ENCODE measurements at regions not wholly inside any gene's neighbourhood (a gene's known extent, or its start where the extent isn't known, plus 50 kb on each side); places are given as distances from the start of the nearest gene placed in this dataset.
"Not testable (repeated sequence)": the region's sequence is repeated elsewhere in the genome, so short reads cannot be mapped to it uniquely, and the experiment has no call there.

- no peak for DNase-seq (ENCODE audit: low spot score)
These were observed 111.3 kb upstream of the MRI1 start for GRCh38 chr19:13652810-13653590.

GRCh38 chr19:13646758-13647157, 117.6 kb upstream of the MRI1 start:
- no peak for DNase-seq (ENCODE audit: low spot score)

GRCh38 chr19:13644645-13645044, 119.7 kb upstream of the MRI1 start:
- DNase-seq (ENCODE audit: low spot score) = no peak

DNA sequence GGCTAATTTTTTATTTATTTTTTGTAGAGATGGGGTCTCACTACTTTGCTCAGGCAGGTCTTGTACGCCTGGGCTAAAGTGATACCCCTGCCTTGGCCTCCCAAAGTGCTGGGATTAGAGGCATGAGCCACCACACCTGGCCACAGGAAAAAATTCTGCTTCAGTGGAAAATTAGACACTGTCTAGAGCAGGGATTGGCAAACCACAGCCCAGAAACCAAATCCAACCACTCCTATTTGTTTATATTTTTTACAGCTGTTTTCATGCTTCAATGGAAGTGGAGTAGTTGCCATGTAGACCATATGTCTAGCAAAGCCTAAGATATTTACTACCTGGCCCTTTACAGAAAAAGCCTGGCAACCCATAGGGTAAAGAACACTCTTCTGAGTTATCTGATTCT, 123.7 kb upstream of the MRI1 start:
- DNase-seq (ENCODE audit: low spot score) = no peak

- DNase-seq (ENCODE audit: low spot score) = no peak
These were observed 124.9 kb upstream of the MRI1 start for GRCh38 chr19:13639342-13639929.

- DNase-seq (ENCODE audit: low spot score) = no peak
These were observed 126.7 kb upstream of the MRI1 start for GRCh38 chr19:13637664-13638063.

DNA sequence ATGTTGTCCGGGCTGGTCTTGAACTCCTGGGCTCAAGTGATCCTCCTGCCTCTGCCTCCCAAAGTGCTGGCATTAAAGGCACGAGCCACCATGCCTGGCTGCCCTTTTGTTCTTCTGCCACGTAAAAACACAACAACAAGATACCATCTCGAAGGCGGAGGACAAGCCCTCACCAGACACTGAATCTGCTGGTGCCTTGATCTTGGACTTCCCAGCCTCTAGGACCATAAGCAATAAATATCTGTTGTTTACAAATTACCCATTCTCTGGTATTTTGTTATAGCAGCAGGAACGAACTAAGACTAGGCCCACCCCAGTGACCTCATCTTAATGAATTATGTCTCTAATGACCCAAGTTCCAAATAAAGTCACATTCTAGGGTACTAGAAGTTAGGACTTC, 128.4 kb upstream of the CACNA1A start:
- DNase-seq (ENCODE audit: low spot score) = no peak

GRCh38 chr19:13633522-13633922, 127.2 kb upstream of the CACNA1A start:
- DNase-seq (ENCODE audit: low spot score) = no peak

GRCh38 chr19:13633109-13633508, 126.8 kb upstream of the CACNA1A start:
- DNase-seq (ENCODE audit: low spot score) = no peak

DNA sequence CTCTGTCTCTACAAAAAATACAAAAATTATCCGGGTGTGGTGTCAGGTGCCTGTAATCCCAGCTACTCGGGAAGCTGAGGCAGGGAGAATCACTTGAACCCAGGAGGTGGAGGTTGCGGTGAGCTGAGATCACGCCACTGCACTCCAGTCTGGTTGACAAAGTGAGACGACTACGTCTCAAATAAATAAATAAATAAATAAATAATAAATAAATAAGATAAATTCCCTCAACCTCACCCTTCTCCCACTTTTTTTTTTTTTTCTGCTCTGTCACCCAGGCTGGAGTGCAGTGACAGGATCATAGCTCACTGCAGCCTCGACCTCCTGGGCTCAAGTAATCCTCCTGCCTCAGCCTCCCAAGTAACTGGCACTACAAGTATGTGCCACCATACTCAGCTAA, 125.9 kb upstream of the CACNA1A start:
- DNase-seq (ENCODE audit: low spot score) = not testable (repeated sequence)

GRCh38 chr19:13629687-13630357, 123.5 kb upstream of the CACNA1A start:
- no peak for DNase-seq (ENCODE audit: low spot score)

DNA sequence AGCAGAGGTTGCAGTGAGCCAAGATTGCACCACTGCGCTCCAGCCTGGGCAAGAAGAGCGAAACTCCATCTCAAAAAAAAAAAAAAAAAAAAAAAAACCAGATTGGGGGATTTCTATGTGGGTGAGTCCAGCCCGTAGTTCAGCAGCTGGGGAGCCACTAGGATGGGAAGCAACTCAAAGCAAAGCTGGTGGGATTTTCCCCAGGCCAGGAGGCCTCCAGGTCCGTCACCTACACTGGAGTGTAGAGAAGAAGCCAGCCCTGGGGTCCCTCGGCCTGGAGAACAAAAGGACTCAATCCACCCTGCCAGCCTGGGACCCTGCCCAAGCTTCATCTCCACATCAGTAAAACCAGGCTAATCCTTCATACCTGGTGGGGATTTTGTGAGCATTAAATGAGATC, 121.3 kb upstream of the CACNA1A start:
- DNase-seq (ENCODE audit: low spot score) = no peak

- peak; percentile 5 for DNase-seq (ENCODE audit: low spot score)
These were observed 117.7 kb upstream of the CACNA1A start for GRCh38 chr19:13623716-13624710.

DNA sequence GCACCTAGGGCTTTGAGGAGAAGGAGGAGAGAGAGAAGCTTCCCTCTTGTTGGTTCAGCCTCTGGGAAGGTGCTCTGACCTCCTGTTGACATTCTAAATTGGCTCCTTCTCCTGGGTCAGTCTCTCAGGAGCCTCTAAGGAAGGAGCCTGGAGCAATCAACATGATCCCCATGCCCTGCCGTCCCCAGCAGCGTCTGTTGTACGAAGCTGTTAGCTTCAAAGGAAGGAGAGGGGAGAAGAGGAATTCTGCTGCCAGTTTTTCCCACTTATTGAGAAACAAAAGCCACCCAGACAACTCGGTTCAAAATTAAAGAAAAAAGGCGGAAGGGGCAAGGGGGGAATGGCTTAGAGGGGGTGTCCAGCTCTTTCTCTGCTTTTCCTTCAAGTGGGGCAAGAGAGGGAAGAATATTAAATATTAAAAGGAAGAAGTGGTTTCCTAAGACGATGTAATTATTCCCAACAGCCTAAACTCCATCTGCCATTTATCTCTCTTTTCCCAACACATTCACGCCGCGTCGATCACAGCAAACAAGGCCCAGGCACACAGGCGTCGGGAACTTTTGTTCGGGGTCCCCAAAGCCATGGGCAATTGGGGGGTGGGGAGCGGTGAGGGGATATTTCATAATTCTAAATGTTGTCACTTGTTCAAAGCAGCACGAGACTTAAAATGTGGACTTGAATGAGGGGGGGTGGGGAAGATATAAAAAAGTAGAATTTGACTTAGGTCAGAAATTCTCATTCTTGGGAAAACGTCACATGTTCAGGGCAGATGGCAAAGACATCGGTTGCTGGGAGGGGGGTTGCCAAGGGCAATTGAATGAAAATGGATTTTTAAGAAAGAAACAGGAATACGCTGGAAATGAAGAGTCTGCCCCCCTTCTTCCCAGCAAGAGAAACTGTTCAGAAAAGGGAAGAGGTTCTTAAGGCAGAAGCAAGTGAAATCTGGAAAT, 116.8 kb upstream of the CACNA1A start:
- DNase-seq (ENCODE audit: low spot score) = no peak

DNA sequence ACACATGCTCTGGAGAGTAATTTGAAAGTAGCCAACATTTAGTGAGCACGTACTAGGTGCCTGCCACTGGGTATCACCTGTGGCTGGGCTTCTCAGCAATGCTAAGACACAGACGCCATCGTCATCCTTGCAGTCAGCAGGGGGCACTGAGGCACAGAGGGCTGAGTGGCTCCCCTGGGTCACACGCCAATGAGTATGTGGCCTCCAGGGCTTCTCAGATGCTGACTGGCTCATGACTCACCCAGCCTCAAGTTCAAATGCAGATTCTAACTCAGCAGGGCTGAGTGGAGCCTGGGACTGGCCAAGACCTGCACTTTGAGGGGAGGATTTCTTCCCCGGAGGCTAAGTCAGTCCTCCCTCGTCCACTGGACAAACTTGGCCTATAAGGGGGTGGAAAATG, 115.1 kb upstream of the CACNA1A start:
- no peak for DNase-seq (ENCODE audit: low spot score)

DNA sequence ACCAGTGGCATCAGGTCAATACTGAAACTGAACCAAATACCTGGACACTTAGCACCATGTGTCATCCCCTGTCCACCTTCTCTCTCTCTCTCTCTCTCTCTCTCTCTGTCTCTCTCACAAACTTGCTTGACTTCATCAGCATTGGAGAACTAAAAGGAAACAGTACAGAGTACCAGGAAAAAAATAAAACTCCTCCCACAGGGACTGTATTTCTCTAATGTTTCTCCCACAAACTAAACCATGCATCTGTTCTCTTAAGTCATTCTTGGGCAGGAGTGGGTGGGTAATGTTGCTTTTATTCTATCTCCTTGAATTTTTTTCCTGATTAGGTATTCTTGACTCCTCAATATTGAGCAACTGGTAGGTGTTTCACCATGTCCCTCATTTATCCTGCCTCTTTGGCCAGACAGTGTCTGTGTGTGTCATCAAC, 112.9 kb upstream of the CACNA1A start:
- no peak for DNase-seq (ENCODE audit: low spot score)

- no peak for DNase-seq (ENCODE audit: low spot score)
These were observed 109.6 kb upstream of the CACNA1A start for GRCh38 chr19:13615890-13616289.

DNA sequence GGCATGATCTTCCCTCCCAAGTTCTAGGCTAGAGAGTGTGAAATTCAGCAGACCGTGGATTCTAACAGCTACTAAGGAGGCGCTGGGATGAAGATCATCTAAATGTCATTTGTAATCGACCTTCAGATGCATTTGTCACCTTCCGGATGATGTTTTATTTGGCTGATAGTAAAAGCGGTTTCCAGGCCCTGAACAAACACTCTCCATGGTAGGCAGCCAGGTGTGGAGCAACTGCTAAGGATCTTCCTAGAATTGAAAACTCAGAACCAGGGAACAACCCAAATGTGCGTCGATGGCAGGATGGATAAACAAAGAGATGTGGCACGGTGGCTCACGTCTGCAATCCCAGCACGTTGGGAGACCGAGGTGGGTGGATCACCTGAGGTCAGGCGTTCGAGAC, 107.2 kb upstream of the CACNA1A start:
- no peak for DNase-seq (ENCODE audit: low spot score)

GRCh38 chr19:13611596-13611995, 105.3 kb upstream of the CACNA1A start:
- DNase-seq (ENCODE audit: low spot score) = no peak

DNA sequence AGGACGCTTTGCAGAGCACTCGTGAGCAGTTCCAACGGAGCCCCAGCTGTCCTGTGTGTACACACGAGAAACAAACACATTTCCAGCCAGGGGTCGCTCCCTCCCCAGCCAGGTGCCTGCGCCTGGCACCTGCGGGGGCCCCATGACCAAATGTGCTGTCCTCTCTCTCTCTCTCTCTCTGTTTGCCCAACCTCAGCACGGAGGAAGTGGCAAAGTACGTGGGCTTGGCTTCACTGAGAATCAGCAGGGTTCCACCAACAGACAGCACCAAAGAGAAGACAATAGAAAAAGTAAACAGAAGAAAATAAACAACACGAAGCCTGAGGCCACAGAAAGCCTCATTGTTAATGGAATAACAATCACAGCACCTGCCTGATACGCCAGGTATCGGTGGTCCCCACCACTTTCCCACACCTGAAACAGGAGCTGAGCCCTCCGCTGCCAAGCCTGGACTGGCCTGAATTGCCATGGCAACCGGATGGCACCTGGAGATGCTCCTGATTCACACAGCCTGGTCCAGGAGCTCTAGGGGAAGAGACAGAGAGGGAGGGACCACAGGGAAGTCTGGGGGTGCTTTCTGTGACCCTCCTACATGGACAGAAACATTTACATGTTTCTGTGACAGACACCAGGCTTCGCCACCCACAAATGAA, 103.9 kb upstream of the CACNA1A start:
- DNase-seq (ENCODE audit: low spot score) = no peak
